Activated CD4-positive, alpha-beta T cell treated with anti-CD3 and anti-CD28 coated beads, Interleukin-2, Interleukin-6, amounts not matched to agents 100 ng/mL and 50 ng/mL, durations not matched to agents 16 hours and 8 hours (primary cell): ENCODE measurements at regions not wholly inside any gene's neighbourhood (a gene's known extent, or its start where the extent isn't known, plus 50 kb on each side); places are given as distances from the start of the nearest gene placed in this dataset.
"Not testable (repeated sequence)": the region's sequence is repeated elsewhere in the genome, so short reads cannot be mapped to it uniquely, and the experiment has no call there.

ENCODE experiments used
- DNase-seq: peaks from one replicate; pipeline ENCODE4 v3.0.0-alpha.2; 2020

GRCh38 chr2:240191001-240191400, 50.5 kb upstream of the OTOS start:
- no peak for DNase-seq

GRCh38 chr2:240192661-240193060, 52.2 kb upstream of the OTOS start:
- DNase-seq = no peak

- not testable (repeated sequence) for DNase-seq
Observed at GRCh38 chr2:240194341-240194762, 53.9 kb upstream of the OTOS start.

- no peak for DNase-seq
Observed at GRCh38 chr2:240195316-240195861, 54.9 kb upstream of the OTOS start.

- DNase-seq = no peak
Observed at GRCh38 chr2:240196716-240197461, 56.4 kb upstream of the OTOS start.

- DNase-seq = no peak
Observed at GRCh38 chr2:240197462-240198139, 57.1 kb upstream of the OTOS start.

- DNase-seq = no peak
Observed at GRCh38 chr2:240198226-240198625, 57.8 kb upstream of the OTOS start.

- no peak for DNase-seq
Observed at GRCh38 chr2:240199133-240199870, 58.8 kb upstream of the OTOS start.

- DNase-seq = peak; percentile 16
Observed at GRCh38 chr2:240200230-240201051, 60.0 kb upstream of the OTOS start.

GRCh38 chr2:240201866-240202265, 61.4 kb upstream of the OTOS start:
- no peak for DNase-seq

- DNase-seq = no peak
Observed at GRCh38 chr2:240202586-240202985, 62.1 kb upstream of the OTOS start.

GRCh38 chr2:240203031-240203787, 62.8 kb upstream of the OTOS start:
- DNase-seq = no peak

- DNase-seq = no peak
Observed at GRCh38 chr2:240203788-240204270, 63.4 kb upstream of the OTOS start.

GRCh38 chr2:240204431-240205276, 64.2 kb upstream of the OTOS start:
- no peak for DNase-seq

- DNase-seq = peak; percentile 60
Observed at GRCh38 chr2:240205348-240205747, 64.9 kb upstream of the OTOS start.

- no peak for DNase-seq
Observed at GRCh38 chr2:240205772-240206171, 65.3 kb upstream of the OTOS start.

GRCh38 chr2:240206630-240207029, 66.2 kb upstream of the OTOS start:
- no peak for DNase-seq

GRCh38 chr2:240207661-240208060, 67.2 kb upstream of the OTOS start:
- DNase-seq = no peak

- no peak for DNase-seq
Observed at GRCh38 chr2:240208096-240208495, 67.6 kb upstream of the OTOS start.

GRCh38 chr2:240208631-240209211, 68.3 kb upstream of the OTOS start:
- no peak for DNase-seq
